ENCODE measurements at regions not wholly inside any gene's neighbourhood (a gene's known extent, or its start where the extent isn't known, plus 50 kb on each side); places are given as distances from the start of the nearest gene placed in this dataset.

GRCh38 chr11:116242006-116242405 is 530.8 kb downstream of the BUD13 start:
- Histone ChIP-seq H4K20me1 (ENCODE audit: insufficient read depth, low read length) (no peaks in the 10 kb centered on the region), H3K36me3 (replicated peaks in 1 of 2; ENCODE audit: control insufficient read depth in 1 of 2, insufficient read depth in 2 of 2, low read length in 2 of 2) (no peaks in the 10 kb centered on the region), H3K4me1 (ENCODE audit: control insufficient read depth in 1 of 2, insufficient read depth in 2 of 2, low read length in 2 of 2) (no peaks in the 10 kb centered on the region), H3K4me3 (replicated peaks in 1 of 3; ENCODE audit: low read depth in 2 of 3, low read length in 3 of 3) (no peak overlapping the region), H3K27me3 (ENCODE audit: control insufficient read depth in 2 of 2, insufficient read depth in 2 of 2, low read length in 2 of 2) (peaks cover 0 to 2% of the 10 kb centered on the region in 2 donors), H3K4me2 (replicated peaks; ENCODE audit: extremely low read depth, low read length, poor library complexity, severe bottlenecking) (no peak overlapping the region), H3K79me2 (ENCODE audit: insufficient read depth, low read length) (no peaks in the 10 kb centered on the region), H2AFZ (ENCODE audit: insufficient read depth, low read depth, low read length, poor library complexity, severe bottlenecking) (no peak overlapping the region), H3K9ac (ENCODE audit: insufficient read depth, low read length, poor library complexity, severe bottlenecking) (no peak overlapping the region), H3K9me3 (replicated peaks in 1 of 2; ENCODE audit: control insufficient read depth in 1 of 2, insufficient read depth in 1 of 2, low read length in 2 of 2) (no peaks in the 10 kb centered on the region), H3K27ac (ENCODE audit: low read depth in 1 of 2, low read length in 2 of 2) (no peak overlapping the region)
- no peak for DNase-seq
- Mint-ChIP-seq H3K27me3 (ENCODE audit: low read depth in 3 of 3) (peaks cover 0 to 2% (median 1%) of the 10 kb centered on the region in 3 donors), H3K27ac (no peak overlapping the region), H3K9me3 (peaks cover 0 to 6% (median 0%) of the 10 kb centered on the region in 7 donors), H3K4me3 (no peak overlapping the region), H3K36me3 (no peaks in the 10 kb centered on the region), H3K4me1 (no peaks in the 10 kb centered on the region)
- intact Hi-C loops (cut with micrococcal nuclease) = no loop called here
- no peak for TF ChIP-seq CTCF (IDR thresholded peaks at IDR 0.05)
- WGBS (ENCODE audit: insufficient coverage) = 100% methylated on average over 1 of the region's 4 CpGs

DNA sequence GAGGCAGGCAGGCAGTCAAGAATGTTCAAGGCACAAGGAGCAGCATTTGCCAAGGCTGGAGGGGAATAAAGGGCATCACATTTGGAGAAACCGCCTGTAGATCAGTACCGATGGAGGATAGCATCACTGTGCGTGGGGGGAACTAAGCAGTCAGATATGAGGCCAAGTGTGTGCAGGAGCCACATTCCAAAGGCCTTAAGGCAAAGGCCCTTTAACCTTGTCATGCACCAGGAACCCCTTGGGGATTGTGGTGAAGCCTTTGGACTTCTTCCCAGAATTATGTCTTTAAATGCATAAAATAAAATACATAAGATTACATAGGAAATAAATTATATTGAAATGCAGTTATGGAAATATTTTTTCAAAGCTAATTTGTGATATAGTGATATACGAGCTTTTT is 532.1 kb downstream of the BUD13 start:
- no peak overlapping the region for H3K4me3 Mint-ChIP-seq
- peaks cover 0 to 1% (median 0%) of the 10 kb centered on the region in 3 donors for H3K27me3 Mint-ChIP-seq (ENCODE audit: low read depth in 3 of 3)
- no peaks in the 10 kb centered on the region for H3K9me3 ChIP-seq (replicated peaks in 1 of 2; ENCODE audit: control insufficient read depth in 1 of 2, insufficient read depth in 1 of 2, low read length in 2 of 2)
- H3K27ac ChIP-seq (ENCODE audit: low read depth in 1 of 2, low read length in 2 of 2) = no peak overlapping the region
- no peak overlapping the region for H3K4me2 ChIP-seq (replicated peaks; ENCODE audit: extremely low read depth, low read length, poor library complexity, severe bottlenecking)
- no peaks in the 10 kb centered on the region for H3K79me2 ChIP-seq (ENCODE audit: insufficient read depth, low read length)
- no peaks in the 10 kb centered on the region for H3K36me3 Mint-ChIP-seq
- no peak for DNase-seq
- no peak overlapping the region for H3K4me3 ChIP-seq (replicated peaks in 1 of 3; ENCODE audit: low read depth in 2 of 3, low read length in 3 of 3)
- H3K4me1 ChIP-seq (ENCODE audit: control insufficient read depth in 1 of 2, insufficient read depth in 2 of 2, low read length in 2 of 2) = no peaks in the 10 kb centered on the region
- H3K27ac Mint-ChIP-seq = no peak overlapping the region
- no peaks in the 10 kb centered on the region for H3K36me3 ChIP-seq (replicated peaks in 1 of 2; ENCODE audit: control insufficient read depth in 1 of 2, insufficient read depth in 2 of 2, low read length in 2 of 2)
- WGBS (ENCODE audit: insufficient coverage) = 97% methylated on average over 3 of the region's 4 CpGs
- no peaks in the 10 kb centered on the region for H3K4me1 Mint-ChIP-seq
- H3K9me3 Mint-ChIP-seq = peaks cover 0 to 3% (median 0%) of the 10 kb centered on the region in 7 donors
- H3K9ac ChIP-seq (ENCODE audit: insufficient read depth, low read length, poor library complexity, severe bottlenecking) = no peak overlapping the region
- no peak for TF ChIP-seq CTCF (IDR thresholded peaks at IDR 0.05)
- intact Hi-C loops (cut with micrococcal nuclease) = no loop called here
- H4K20me1 ChIP-seq (ENCODE audit: insufficient read depth, low read length) = no peaks in the 10 kb centered on the region
- H2AFZ ChIP-seq (ENCODE audit: insufficient read depth, low read depth, low read length, poor library complexity, severe bottlenecking) = no peak overlapping the region
- peaks cover 0 to 2% of the 10 kb centered on the region in 2 donors for H3K27me3 ChIP-seq (ENCODE audit: control insufficient read depth in 2 of 2, insufficient read depth in 2 of 2, low read length in 2 of 2)

All from CD14-positive monocyte (primary cell).